Aorta (tissue), 5 donors: ENCODE measurements at regions not wholly inside any gene's neighbourhood (a gene's known extent, or its start where the extent isn't known, plus 50 kb on each side); places are given as distances from the start of the nearest gene placed in this dataset.

Source experiments
- ATAC-seq: fragments of 200-7000 bp; cut with Tn5 transposase; one replicate; pipeline ENCODE4 v1.9.1; 2022; ENCODE audit warnings: moderate library complexity; ENCODE audit not compliant: low FRiP score
- DNase-seq, 2 donors: peaks; one replicate each; pipeline ENCODE4 v3.0.0-alpha.2; 2020
- H3K27ac ChIP-seq, 2 donors: one replicate each; pipeline ENCODE4 v1.5.1; 2013; ENCODE audit warnings: low read length in 2 of 2, mild to moderate bottlenecking in 2 of 2, moderate library complexity in 2 of 2, control low read depth in 1 of 2, inconsistent platforms in 1 of 2, low read depth in 1 of 2
- H3K27me3 ChIP-seq, 2 donors: one replicate each; pipeline ENCODE4 v1.6.1; 2013; ENCODE audit warnings: control low read depth in 1 of 2, low read length in 1 of 2, mild to moderate bottlenecking in 1 of 2, moderate library complexity in 1 of 2; ENCODE audit not compliant: insufficient read depth in 2 of 2, control insufficient read depth in 1 of 2
- H3K36me3 ChIP-seq, 2 donors: one replicate each; pipeline ENCODE4 v1.6.1; 2013; ENCODE audit warnings: control low read depth in 1 of 2, low read length in 1 of 2, mild to moderate bottlenecking in 1 of 2; ENCODE audit not compliant: insufficient read depth in 2 of 2, control insufficient read depth in 1 of 2
- H3K4me1 ChIP-seq, 2 donors: one replicate each; pipeline ENCODE4 v1.6.1; 2013; ENCODE audit warnings: low read length in 2 of 2, control low read depth in 1 of 2, mild to moderate bottlenecking in 1 of 2, moderate library complexity in 1 of 2; ENCODE audit not compliant: insufficient read depth in 2 of 2, control insufficient read depth in 1 of 2
- H3K4me3 ChIP-seq, 2 donors: one replicate each; pipeline ENCODE4 v1.5.1; 2013; ENCODE audit warnings: low read length in 2 of 2, control low read depth in 1 of 2, mild to moderate bottlenecking in 1 of 2
- H3K9me3 ChIP-seq: one replicate; pipeline ENCODE4 v1.6.1; 2013; ENCODE audit warnings: mild to moderate bottlenecking, low read length; ENCODE audit not compliant: control insufficient read depth
- WGBS, 2 donors: extraction: QIAGEN DNeasy Blood & Tissue Kit; methylation state at CpG; one replicate each; pipeline ENCODE4 v1.1.7; 2013; 5-methylcytosine and 5-hydroxymethylcytosine counted together
- intact Hi-C, 2 donors: fragments of 100-400 bp; cut with DNase I; formaldehyde crosslinking; loops; one replicate each; pipeline versions ENCODE4 v1.14.2 to v1.15.0; 2022
- donor health status: healthy with polysubstance abuse.
- donor health status: Bipolar disorder and iron deficiency.
- donor health status: DM: no; HTN: no; CAD: no.
- donor health status: DM: no; HTN: no; CAD: no.
- donor health status: DM: yes; HTN: yes; CAD: no.

DNA sequence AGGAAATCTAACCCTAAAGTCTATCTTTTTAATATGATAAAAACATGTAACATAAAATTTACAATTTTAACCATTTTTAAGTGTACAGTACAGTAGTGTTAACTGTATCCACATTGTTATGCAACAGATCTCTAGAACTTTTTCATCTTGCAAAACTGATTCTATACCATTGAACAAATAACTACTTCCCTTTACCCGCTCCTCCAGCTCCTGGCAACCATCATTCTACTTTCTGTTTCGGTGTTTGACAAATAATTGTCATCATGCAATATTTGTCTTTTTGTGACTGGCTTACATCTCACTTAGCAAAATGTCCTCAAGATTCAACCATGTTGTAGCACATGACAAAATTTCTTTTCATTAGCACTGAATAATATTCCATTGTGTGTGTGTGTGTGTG is 203.2 kb downstream of the SIM1 start:
- H3K27ac ChIP-seq: no peak overlapping the region
- no peaks in the 10 kb centered on the region for H3K36me3 ChIP-seq
- H3K4me1 ChIP-seq: no peaks in the 10 kb centered on the region
- H3K27me3 ChIP-seq: no peaks in the 10 kb centered on the region
- intact Hi-C loops: no loop called here
- no peaks in the 10 kb centered on the region for H3K9me3 ChIP-seq
- whole genome bisulfite sequencing, 2 donors: 83 to 85% methylated on average over 2 of the region's 2 CpGs
- DNase-seq: no peak
- H3K4me3 ChIP-seq: no peak overlapping the region
- ATAC-seq: no peak

DNA sequence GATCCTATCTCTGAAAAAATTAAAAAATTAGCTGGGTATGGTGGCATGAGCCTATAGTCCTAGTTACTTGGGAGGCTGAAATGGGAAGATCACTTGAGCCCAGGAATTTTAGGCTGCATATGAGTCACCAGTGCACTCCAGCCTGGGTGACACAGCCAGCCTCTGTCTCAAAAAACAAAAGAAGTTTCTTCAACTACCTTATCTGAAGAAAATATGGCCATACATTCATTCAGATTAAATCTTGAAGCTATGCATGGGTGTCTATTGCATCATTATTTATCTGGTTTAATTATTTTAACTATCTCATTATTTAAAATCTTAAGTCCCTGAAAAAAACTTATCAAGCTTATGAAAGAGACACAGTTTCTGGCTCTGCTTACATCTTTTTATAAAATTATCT is 204.1 kb downstream of the SIM1 start:
- Histone ChIP-seq H3K4me1 (no peaks in the 10 kb centered on the region), H3K27me3 (no peaks in the 10 kb centered on the region), H3K4me3 (no peak overlapping the region), H3K27ac (no peak overlapping the region), H3K9me3 (no peaks in the 10 kb centered on the region), H3K36me3 (no peaks in the 10 kb centered on the region)
- DNase-seq (no peak), ATAC-seq (no peak)
- intact Hi-C loops: no loop called here

DNA sequence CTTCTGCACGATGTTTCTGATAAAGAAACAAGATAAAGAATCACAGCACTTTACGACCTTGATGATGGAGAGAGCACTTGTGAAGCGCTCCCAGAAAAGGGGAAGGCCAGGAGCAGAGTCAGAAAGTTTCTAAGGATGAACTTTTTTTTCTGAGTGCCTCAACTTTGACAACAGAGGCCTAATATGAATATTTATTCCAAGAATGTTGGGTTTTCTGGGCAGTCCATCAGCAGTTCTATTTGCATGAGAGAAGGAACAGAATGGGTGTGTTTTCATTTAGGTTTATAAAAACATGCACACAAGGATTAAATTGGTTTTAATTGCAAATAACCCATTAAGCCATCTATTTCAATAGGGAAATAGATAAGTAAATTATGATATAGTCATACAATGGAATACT is 204.9 kb downstream of the SIM1 start:
- Histone ChIP-seq H3K27ac (no peak overlapping the region), H3K27me3 (no peaks in the 10 kb centered on the region), H3K4me3 (no peak overlapping the region), H3K4me1 (no peaks in the 10 kb centered on the region), H3K9me3 (no peaks in the 10 kb centered on the region), H3K36me3 (no peaks in the 10 kb centered on the region)
- ATAC-seq (no peak), DNase-seq (no peak)
- WGBS, 2 donors: 69 to 74% methylated on average over 3 of the region's 3 CpGs
- intact Hi-C loops: no loop called here

DNA sequence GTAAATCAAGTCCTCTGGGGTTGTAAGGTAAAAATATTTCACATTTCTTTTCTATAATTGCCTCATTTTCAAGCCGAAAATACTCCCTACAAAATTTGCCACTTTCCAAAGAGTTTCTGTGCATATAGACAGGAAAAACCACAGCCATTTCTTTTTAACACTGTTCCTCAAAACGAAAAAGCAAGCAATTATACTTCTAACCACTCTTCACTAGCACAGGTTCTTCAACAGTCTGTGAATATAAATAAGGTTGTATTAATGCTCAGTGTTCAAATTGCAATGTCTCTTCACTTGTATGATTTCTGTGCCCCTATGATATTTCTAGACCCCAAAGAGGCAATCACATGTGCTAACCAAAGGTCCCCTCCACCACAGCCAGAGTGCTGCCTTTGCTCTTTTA is 206.0 kb downstream of the SIM1 start:
- no peak overlapping the region for H3K27ac ChIP-seq
- 81 to 84% methylated on average over 2 of the region's 2 CpGs for WGBS, 2 donors
- no peaks in the 10 kb centered on the region for H3K36me3 ChIP-seq
- no peaks in the 10 kb centered on the region for H3K27me3 ChIP-seq
- intact Hi-C loops: no loop called here
- no peaks in the 10 kb centered on the region for H3K9me3 ChIP-seq
- ATAC-seq: no peak
- no peak overlapping the region for H3K4me3 ChIP-seq
- no peaks in the 10 kb centered on the region for H3K4me1 ChIP-seq
- DNase-seq: no peak

- no peak for ATAC-seq
- DNase-seq: no peak
- no peak overlapping the region for H3K4me3 ChIP-seq
- no peaks in the 10 kb centered on the region for H3K36me3 ChIP-seq
- intact Hi-C loops: no loop called here
- no peaks in the 10 kb centered on the region for H3K4me1 ChIP-seq
- WGBS, 2 donors: 54 to 61% methylated on average over 4 of the region's 4 CpGs
- H3K27ac ChIP-seq: no peak overlapping the region
- H3K9me3 ChIP-seq: no peaks in the 10 kb centered on the region
- no peaks in the 10 kb centered on the region for H3K27me3 ChIP-seq
Measured at GRCh38 chr6:100257793-100258395, 206.8 kb downstream of the SIM1 start.

- 63 to 67% methylated on average over 5 of the region's 5 CpGs for WGBS, 2 donors
- intact Hi-C loops: no loop called here
- H3K27me3 ChIP-seq: no peaks in the 10 kb centered on the region
Measured at GRCh38 chr6:100255701-100256100, 209.0 kb downstream of the SIM1 start.

DNA sequence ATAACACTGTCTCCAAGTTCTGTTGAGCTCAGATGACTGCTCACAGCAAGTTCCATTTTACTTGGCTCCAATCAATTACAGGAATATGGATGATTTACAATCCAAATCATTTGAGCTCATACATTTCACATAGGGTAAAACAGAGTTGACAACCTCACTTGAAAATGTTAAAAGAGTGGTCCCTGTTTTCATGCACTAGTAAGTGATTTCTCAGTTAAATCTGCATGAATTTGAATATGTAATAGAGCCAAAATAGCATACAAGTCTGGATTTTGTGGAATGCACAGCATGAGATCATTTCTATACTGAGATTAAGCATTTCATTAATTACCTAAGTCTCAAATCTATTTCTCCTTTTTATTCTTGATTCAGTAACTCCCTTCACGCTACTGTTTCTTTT is 217.6 kb downstream of the SIM1 start:
- no peaks in the 10 kb centered on the region for H3K4me1 ChIP-seq
- ATAC-seq (no peak), DNase-seq (no peak)
- H3K27me3 ChIP-seq: no peaks in the 10 kb centered on the region
- H3K36me3 ChIP-seq: no peaks in the 10 kb centered on the region
- no peak overlapping the region for H3K27ac ChIP-seq
- no peak overlapping the region for H3K4me3 ChIP-seq
- no peaks in the 10 kb centered on the region for H3K9me3 ChIP-seq
- WGBS, 2 donors: 88% methylated on average over 1 of the region's 1 CpG
- intact Hi-C loops: no loop called here

More at GRCh38 chr6:100255701-100256100, 209.0 kb downstream of the SIM1 start:
- Histone ChIP-seq H3K9me3 (no peaks in the 10 kb centered on the region), H3K4me3 (no peak overlapping the region), H3K4me1 (no peaks in the 10 kb centered on the region), H3K36me3 (no peaks in the 10 kb centered on the region), H3K27ac (no peak overlapping the region)
- DNase-seq (no peak), ATAC-seq (no peak)

DNA sequence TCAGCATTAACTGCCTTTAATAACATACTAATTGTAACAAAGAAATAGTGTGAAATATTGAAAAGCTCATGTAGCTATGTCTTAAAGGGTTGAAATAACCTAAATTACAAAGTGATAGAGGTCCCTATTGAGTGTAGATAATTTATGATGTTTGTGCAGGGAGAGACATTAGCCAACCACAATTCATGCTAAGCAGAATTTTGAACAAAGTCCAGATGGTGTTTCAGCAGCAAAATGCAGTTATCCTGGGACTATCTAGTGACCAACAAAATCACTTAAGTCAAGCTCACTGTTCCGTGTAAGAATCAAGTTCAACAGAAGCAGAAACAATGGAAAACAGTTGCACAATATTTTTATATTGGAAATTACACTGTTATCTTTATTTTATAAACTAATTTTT is 218.5 kb downstream of the SIM1 start:
- Histone ChIP-seq H3K27me3 (peaks cover 0 to 1% of the 10 kb centered on the region in 2 donors), H3K27ac (no peak overlapping the region), H3K4me3 (no peak overlapping the region), H3K4me1 (no peaks in the 10 kb centered on the region), H3K9me3 (no peaks in the 10 kb centered on the region), H3K36me3 (no peaks in the 10 kb centered on the region)
- ATAC-seq: no peak
- intact Hi-C loops: no loop called here
- no peak for DNase-seq
- WGBS, 2 donors: 60 to 71% methylated on average over 1 of the region's 1 CpG

DNA sequence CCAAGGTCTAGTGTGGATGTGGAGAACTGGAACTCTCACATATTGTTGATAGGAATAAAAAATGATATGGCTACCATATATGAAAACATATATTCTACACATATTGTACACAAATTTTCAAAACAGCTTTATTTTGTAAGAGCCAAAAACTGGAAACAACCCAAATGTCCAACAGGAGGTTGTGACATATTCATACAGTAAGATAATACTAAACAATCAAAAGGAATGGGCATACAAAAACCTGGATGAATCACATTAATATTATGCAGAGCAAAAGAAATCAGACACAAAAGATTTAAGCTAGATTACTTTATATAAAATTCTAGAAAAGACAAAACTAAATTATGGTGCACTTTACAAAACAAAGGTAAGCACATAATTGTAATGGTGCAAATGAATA is 223.9 kb downstream of the SIM1 start:
- Histone ChIP-seq H3K9me3 (no peaks in the 10 kb centered on the region), H3K36me3 (no peaks in the 10 kb centered on the region), H3K4me1 (no peaks in the 10 kb centered on the region), H3K27ac (no peak overlapping the region), H3K27me3 (peaks cover 0 to 2% of the 10 kb centered on the region in 2 donors), H3K4me3 (no peak overlapping the region)
- intact Hi-C loops: no loop called here
- ATAC-seq (no peak), DNase-seq (no peak)
